HCT116 (cell line): ENCODE measurements at regions not wholly inside any gene's neighbourhood (a gene's known extent, or its start where the extent isn't known, plus 50 kb on each side); places are given as distances from the start of the nearest gene placed in this dataset.

Source experiments
- ATAC-seq: fragments of 200-7000 bp; cut with Tn5 transposase; 2 replicates; pipeline ENCODE4 v1.9.1; 2020; ENCODE audit warnings: mild to moderate bottlenecking, moderate library complexity
- BruUV-seq: library from RNA; stranded (reverse); fragments of 400-500 nt; replicated peaks from 2 replicates; lab custom pipeline; 2021; lab: Mats Ljungman, UMichigan
- CTCF ChIA-PET: fragments of 300-600 bp; sonication (Branson Sonifier 250); formaldehyde crosslinking; loops from one replicate; lab custom pipeline; 2021; ENCODE audit warnings: antibody characterized with exemption; lab: Charles Lee
- POLR2A ChIA-PET: fragments of 300-600, 350-600 bp; sonication (Branson Sonifier 250); formaldehyde crosslinking; loops from one replicate; lab custom pipeline; 2021; ENCODE audit warnings: antibody characterized with exemption; lab: Charles Lee
- RAD21 ChIA-PET, 2 experiments: fragments of 300-600 bp; sonication (Branson Sonifier 250); formaldehyde crosslinking; loops; one replicate each; lab custom pipeline; 2023; ENCODE audit warnings: low total read pairs in 2 of 2; ENCODE audit not compliant: uncharacterized antibody in 2 of 2, unreplicated experiment in 2 of 2, low non-redundant PET in 1 of 2; lab: Charles Lee
- DNase-seq: peaks from one replicate; pipeline ENCODE4 v3.0.0-alpha.2; 2010; ENCODE audit warnings: low read depth, low spot score
- H2AFZ ChIP-seq: fragments of 200-600 bp; shearing (Covaris generic), sonication (generic); 2 replicates; pipeline ENCODE4 v1.6.1; 2017; ENCODE audit warnings: low read depth, mixed run types, mixed read lengths, antibody characterized with exemption, low read length; ENCODE audit not compliant: poor library complexity, severe bottlenecking
- H3K27ac ChIP-seq: 2 replicates; pipeline ENCODE4 v1.5.1; 2012; ENCODE audit warnings: low read depth, low read length
- H3K27me3 ChIP-seq: fragments of 200-600 bp; sonication (generic); 2 replicates; pipeline ENCODE4 v1.6.1; 2016; ENCODE audit warnings: mixed run types, low read length, mixed read lengths; ENCODE audit not compliant: insufficient read depth
- H3K36me3 ChIP-seq, 2 experiments: fragments of 200-500 bp in 1 of 2; fragments of 200-600 bp in 1 of 2; sonication (Bioruptor generic) in 1 of 2; sonication (generic) in 1 of 2; 2 replicates each; pipeline versions ENCODE4 v1.5.1 to v1.6.1; 2014 to 2016; ENCODE audit warnings: low read length in 2 of 2, inconsistent platforms in 1 of 2, mixed read lengths in 1 of 2, mixed run types in 1 of 2; ENCODE audit not compliant: insufficient read depth in 2 of 2, control insufficient read depth in 1 of 2
- H3K4me1 ChIP-seq, 2 experiments: fragments of 200-600 bp in 1 of 2; sonication (generic) in 1 of 2; 2 replicates each; pipeline versions ENCODE4 v1.5.1 to v1.6.1; 2012 to 2017; ENCODE audit warnings: low read length in 2 of 2, inconsistent platforms in 1 of 2, mild to moderate bottlenecking in 1 of 2, mixed read lengths in 1 of 2, mixed run types in 1 of 2, moderate library complexity in 1 of 2; ENCODE audit not compliant: insufficient read depth in 2 of 2, control insufficient read depth in 1 of 2
- H3K4me2 ChIP-seq: fragments of 200-600 bp; sonication (generic); 2 replicates; pipeline ENCODE4 v1.6.1; 2017; ENCODE audit warnings: mixed run types, low read length, mixed read lengths
- H3K4me3 ChIP-seq, 2 experiments: fragments of 200-600 bp in 1 of 2; sonication (generic) in 1 of 2; replicated peaks in 1 of 2; 2 replicates each; pipeline ENCODE4 v1.5.1; 2011 to 2016; ENCODE audit warnings: low read length in 2 of 2, control low read depth in 1 of 2, low read depth in 1 of 2, mild to moderate bottlenecking in 1 of 2, mixed read lengths in 1 of 2, mixed run types in 1 of 2
- H3K79me2 ChIP-seq: fragments of 200-600 bp; sonication (generic); 2 replicates; pipeline ENCODE4 v1.6.1; 2017; ENCODE audit warnings: mild to moderate bottlenecking, mixed run types, low read length, moderate library complexity, mixed read lengths; ENCODE audit not compliant: insufficient read depth
- H3K9ac ChIP-seq: fragments of 200-600 bp; sonication (generic); 2 replicates; pipeline ENCODE4 v1.6.1; 2016; ENCODE audit warnings: low read length, mixed read lengths
- H3K9me2 ChIP-seq: fragments of 200-600 bp; sonication (generic), shearing (Covaris generic); 2 replicates; pipeline ENCODE4 v1.6.1; 2017; ENCODE audit warnings: mixed run types, mild to moderate bottlenecking, moderate library complexity; ENCODE audit not compliant: insufficient read depth
- H3K9me3 ChIP-seq, 2 experiments: fragments of 200-500 bp in 1 of 2; fragments of 200-600 bp in 1 of 2; sonication (Bioruptor generic) in 1 of 2; sonication (generic) in 1 of 2; 2 replicates each; pipeline ENCODE4 v1.6.1; 2014 to 2017; ENCODE audit warnings: low read length in 2 of 2, mixed read lengths in 2 of 2, inconsistent platforms in 1 of 2, low read depth in 1 of 2, mild to moderate bottlenecking in 1 of 2, mixed run types in 1 of 2, moderate library complexity in 1 of 2; ENCODE audit not compliant: control insufficient read depth in 1 of 2, insufficient read depth in 1 of 2
- H4K20me1 ChIP-seq: fragments of 200-600 bp; sonication (generic), shearing (Covaris generic); 2 replicates; pipeline ENCODE4 v1.6.1; 2017; ENCODE audit warnings: mixed run types, mild to moderate bottlenecking, moderate library complexity; ENCODE audit not compliant: insufficient read depth
- ATF3 ChIP-seq: IDR thresholded peaks from 2 replicates; pipeline ENCODE4 v1.6.1; 2012
- CBX3 ChIP-seq: IDR thresholded peaks from 2 replicates; pipeline ENCODE4 v1.6.1; 2012; ENCODE audit warnings: low read depth
- JUND ChIP-seq: IDR thresholded peaks from 2 replicates; pipeline ENCODE4 v1.6.1; 2012
- POLR2A ChIP-seq: IDR thresholded peaks from 2 replicates; pipeline ENCODE4 v1.7.0; 2011; ENCODE audit warnings: borderline replicate concordance; ENCODE audit not compliant: insufficient read depth, insufficient read length; ENCODE audit errors: extremely low read depth
- POLR2AphosphoS5 ChIP-seq: IDR thresholded peaks from 2 replicates; pipeline ENCODE4 v1.6.1; 2011; ENCODE audit warnings: mild to moderate bottlenecking, low read depth, low read length, moderate library complexity
- RAD21 ChIP-seq: IDR thresholded peaks from 2 replicates; pipeline ENCODE4 v1.6.1; 2012; ENCODE audit warnings: low read depth, mild to moderate bottlenecking
- REST ChIP-seq: IDR thresholded peaks from 2 replicates; pipeline ENCODE4 v1.6.1; 2012; ENCODE audit warnings: low read depth
- SIN3A ChIP-seq: IDR thresholded peaks from 2 replicates; pipeline ENCODE4 v1.6.1; 2012; ENCODE audit warnings: low read depth
- SP1 ChIP-seq: IDR thresholded peaks from 2 replicates; pipeline ENCODE4 v1.6.1; 2012; ENCODE audit warnings: low read depth
- TCF7L2 ChIP-seq: IDR thresholded peaks from 2 replicates; pipeline ENCODE4 v1.7.0; 2011; ENCODE audit warnings: borderline replicate concordance, inconsistent platforms; ENCODE audit not compliant: insufficient read depth, insufficient read length; ENCODE audit errors: extremely low read depth
- YY1 ChIP-seq: IDR thresholded peaks from 2 replicates; pipeline ENCODE4 v1.6.1; 2011; ENCODE audit warnings: low read length, low read depth, moderate library complexity, mild to moderate bottlenecking; ENCODE audit not compliant: insufficient replicate concordance; ENCODE audit errors: extremely low read depth
- ZBTB33 ChIP-seq: IDR thresholded peaks from 2 replicates; pipeline ENCODE4 v1.6.1; 2011; ENCODE audit warnings: mild to moderate bottlenecking, low read length, moderate library complexity; ENCODE audit not compliant: insufficient replicate concordance; ENCODE audit errors: extremely low read depth
- ZFX ChIP-seq: fragments of 450-650 bp; IDR thresholded peaks from 2 replicates; pipeline ENCODE4 v1.6.1; 2017
- intact Hi-C: fragments of 100-400 bp; cut with micrococcal nuclease; formaldehyde crosslinking; loops from 2 replicates; pipeline ENCODE4 v1.10.0; 2022

GRCh38 chr10:84770824-84771223, 442.4 kb downstream of the CCSER2 start:
- ATAC-seq (no peak), DNase-seq (no peak)
- H3K27ac ChIP-seq: no peak overlapping the region
- H3K4me3 ChIP-seq: no peak overlapping the region
- no peak overlapping the region for H2AFZ ChIP-seq
- no peaks in the 10 kb centered on the region for H4K20me1 ChIP-seq
- H3K4me1 ChIP-seq: no peaks in the 10 kb centered on the region
- H3K36me3 ChIP-seq: no peaks in the 10 kb centered on the region
- intact Hi-C loops: no loop called here
- H3K79me2 ChIP-seq: no peaks in the 10 kb centered on the region
- TF ChIP-seq SIN3A (no peak), RAD21 (no peak), POLR2AphosphoS5 (no peak), REST (no peak), ZFX (no peak), JUND (no peak), ATF3 (no peak), ZBTB33 (no peak), YY1 (no peak), SP1 (no peak), TCF7L2 (no peak), POLR2A (no peak), CBX3 (no peak)
- CTCF ChIA-PET: no interaction called here
- RAD21 ChIA-PET: no interaction called here
- BruUV-seq: no TSS peak
- H3K9ac ChIP-seq: no peak overlapping the region
- peaks cover 3% of the 10 kb centered on the region; the same call in 1 of the 2 replicates for H3K27me3 ChIP-seq
- H3K4me2 ChIP-seq: no peak overlapping the region
- no peaks in the 10 kb centered on the region for H3K9me3 ChIP-seq
- H3K9me2 ChIP-seq: no peaks in the 10 kb centered on the region
- POLR2A ChIA-PET: no interaction called here
